ENCODE measurements at regions not wholly inside any gene's neighbourhood (a gene's known extent, or its start where the extent isn't known, plus 50 kb on each side); places are given as distances from the start of the nearest gene placed in this dataset.

DNA sequence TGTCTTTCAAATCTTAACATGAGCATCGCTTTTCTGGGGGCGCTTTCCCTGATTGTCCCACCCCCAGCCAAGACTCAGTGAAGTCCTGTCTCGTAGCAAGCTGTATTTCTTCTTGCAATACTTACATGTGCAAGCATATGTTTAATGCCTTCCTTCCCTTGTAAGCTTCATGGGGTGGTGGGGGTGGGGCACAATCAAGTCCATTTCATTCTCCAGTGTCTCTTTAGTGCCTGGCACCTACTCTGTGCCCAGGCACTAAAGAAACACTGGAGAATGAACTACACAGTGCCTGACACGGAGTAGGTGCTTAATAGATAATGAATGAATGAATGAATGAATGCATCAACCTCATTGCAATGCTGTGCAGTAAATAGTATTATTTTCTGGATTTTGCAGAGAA, 143.1 kb downstream of the PLPP3 start:
- H2AFZ ChIP-seq (ENCODE audit: low read length): no peak overlapping the region
- no peaks in the 10 kb centered on the region for H3K27me3 ChIP-seq (ENCODE audit: insufficient read depth, low read length)
- H3K4me3 ChIP-seq (ENCODE audit: low read depth, low read length, poor library complexity, severe bottlenecking): no peak overlapping the region
- H3K79me2 ChIP-seq (ENCODE audit: insufficient read depth, low read length): no peaks in the 10 kb centered on the region
- H3F3A ChIP-seq (ENCODE audit: insufficient read depth, low read length): no peaks in the 10 kb centered on the region
- H3K9ac ChIP-seq (ENCODE audit: low read length): no peak overlapping the region
- H3K9me2 ChIP-seq (ENCODE audit: low read depth, low read length): no peaks in the 10 kb centered on the region
- no peak overlapping the region for H3K27ac ChIP-seq (ENCODE audit: low read depth, low read length, poor library complexity, severe bottlenecking)
- H3K36me3 ChIP-seq (ENCODE audit: insufficient read depth, low read length): no peaks in the 10 kb centered on the region
- H3K4me2 ChIP-seq (ENCODE audit: low read length): no peak overlapping the region
- H4K20me1 ChIP-seq (ENCODE audit: insufficient read depth, low read length): no peaks in the 10 kb centered on the region
- no peaks in the 10 kb centered on the region for H3K9me3 ChIP-seq (ENCODE audit: low read length)
- no peaks in the 10 kb centered on the region for H3K4me1 ChIP-seq (ENCODE audit: insufficient read depth, low read length, severe bottlenecking)
- TF ChIP-seq, protein P1, sequence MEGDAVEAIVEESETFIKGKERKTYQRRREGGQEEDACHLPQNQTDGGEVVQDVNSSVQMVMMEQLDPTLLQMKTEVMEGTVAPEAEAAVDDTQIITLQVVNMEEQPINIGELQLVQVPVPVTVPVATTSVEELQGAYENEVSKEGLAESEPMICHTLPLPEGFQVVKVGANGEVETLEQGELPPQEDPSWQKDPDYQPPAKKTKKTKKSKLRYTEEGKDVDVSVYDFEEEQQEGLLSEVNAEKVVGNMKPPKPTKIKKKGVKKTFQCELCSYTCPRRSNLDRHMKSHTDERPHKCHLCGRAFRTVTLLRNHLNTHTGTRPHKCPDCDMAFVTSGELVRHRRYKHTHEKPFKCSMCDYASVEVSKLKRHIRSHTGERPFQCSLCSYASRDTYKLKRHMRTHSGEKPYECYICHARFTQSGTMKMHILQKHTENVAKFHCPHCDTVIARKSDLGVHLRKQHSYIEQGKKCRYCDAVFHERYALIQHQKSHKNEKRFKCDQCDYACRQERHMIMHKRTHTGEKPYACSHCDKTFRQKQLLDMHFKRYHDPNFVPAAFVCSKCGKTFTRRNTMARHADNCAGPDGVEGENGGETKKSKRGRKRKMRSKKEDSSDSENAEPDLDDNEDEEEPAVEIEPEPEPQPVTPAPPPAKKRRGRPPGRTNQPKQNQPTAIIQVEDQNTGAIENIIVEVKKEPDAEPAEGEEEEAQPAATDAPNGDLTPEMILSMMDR (IDR thresholded peaks at IDR 0.05; ENCODE audit: low read length): no peak
- TF ChIP-seq EZH2 (IDR thresholded peaks at IDR 0.05; ENCODE audit: borderline replicate concordance, low read length): no peak

DNA sequence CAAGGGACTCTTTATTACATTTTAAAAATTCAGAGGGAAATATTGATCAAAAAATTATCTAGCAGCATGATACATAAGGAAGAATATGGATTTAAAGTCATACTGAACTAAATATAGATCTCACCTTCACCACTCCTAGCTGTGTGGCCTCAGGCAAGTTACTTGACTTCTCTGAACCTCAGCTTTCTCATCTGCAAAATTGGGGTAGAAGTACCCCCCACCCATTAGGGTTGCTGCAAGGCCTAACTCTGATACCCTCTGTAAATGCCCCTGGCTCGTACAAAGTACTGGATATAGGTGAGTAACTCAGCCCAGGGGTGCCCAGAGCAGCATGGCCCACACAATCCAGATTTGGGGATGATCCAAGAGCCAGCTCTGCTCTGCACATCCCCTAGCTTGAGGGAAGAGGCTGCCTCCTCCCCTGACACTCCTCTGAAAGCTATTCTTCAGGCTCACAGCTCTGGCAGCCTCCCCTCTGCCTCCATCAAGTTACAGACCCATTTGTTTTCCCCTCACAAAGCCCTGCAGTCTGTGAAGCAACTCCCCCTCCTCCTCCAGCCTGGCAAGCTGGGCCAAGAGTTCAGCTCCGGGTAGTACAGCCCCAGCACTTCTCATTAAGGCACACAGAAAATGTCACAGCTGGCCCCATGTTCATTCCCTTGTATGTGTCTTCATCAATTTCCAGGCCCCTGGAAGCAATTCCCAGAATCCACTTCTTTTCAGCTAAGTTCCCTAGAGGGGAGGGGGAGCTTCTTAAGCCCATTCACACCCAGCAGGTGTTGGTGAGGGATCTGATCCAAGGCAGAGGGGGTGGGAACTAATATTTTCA, 143.7 kb downstream of the PLPP3 start:
- Histone ChIP-seq H2AFZ (ENCODE audit: low read length) (no peak overlapping the region), H3K27ac (ENCODE audit: low read depth, low read length, poor library complexity, severe bottlenecking) (no peak overlapping the region), H3F3A (ENCODE audit: insufficient read depth, low read length) (no peaks in the 10 kb centered on the region), H3K4me1 (ENCODE audit: insufficient read depth, low read length, severe bottlenecking) (no peaks in the 10 kb centered on the region), H3K4me2 (ENCODE audit: low read length) (no peak overlapping the region), H3K36me3 (ENCODE audit: insufficient read depth, low read length) (no peaks in the 10 kb centered on the region), H3K4me3 (ENCODE audit: low read depth, low read length, poor library complexity, severe bottlenecking) (no peak overlapping the region), H4K20me1 (ENCODE audit: insufficient read depth, low read length) (no peaks in the 10 kb centered on the region), H3K9me3 (ENCODE audit: low read length) (no peaks in the 10 kb centered on the region), H3K9me2 (ENCODE audit: low read depth, low read length) (no peaks in the 10 kb centered on the region), H3K79me2 (ENCODE audit: insufficient read depth, low read length) (no peaks in the 10 kb centered on the region), H3K27me3 (ENCODE audit: insufficient read depth, low read length) (no peaks in the 10 kb centered on the region), H3K9ac (ENCODE audit: low read length) (no peak overlapping the region)
- TF ChIP-seq, protein P1 (IDR thresholded peaks at IDR 0.05; ENCODE audit: low read length): no peak
- TF ChIP-seq EZH2 (IDR thresholded peaks at IDR 0.05; ENCODE audit: borderline replicate concordance, low read length): no peak

- no peak for TF ChIP-seq EZH2 (IDR thresholded peaks at IDR 0.05; ENCODE audit: borderline replicate concordance, low read length)
- TF ChIP-seq, protein P1 (IDR thresholded peaks at IDR 0.05; ENCODE audit: low read length): no peak
- Histone ChIP-seq H3K9ac (ENCODE audit: low read length) (no peak overlapping the region), H3K4me3 (ENCODE audit: low read depth, low read length, poor library complexity, severe bottlenecking) (no peak overlapping the region), H3K9me3 (ENCODE audit: low read length) (no peaks in the 10 kb centered on the region), H3F3A (ENCODE audit: insufficient read depth, low read length) (no peaks in the 10 kb centered on the region), H3K4me2 (ENCODE audit: low read length) (no peak overlapping the region), H3K36me3 (ENCODE audit: insufficient read depth, low read length) (no peaks in the 10 kb centered on the region), H3K79me2 (ENCODE audit: insufficient read depth, low read length) (no peaks in the 10 kb centered on the region), H3K27ac (ENCODE audit: low read depth, low read length, poor library complexity, severe bottlenecking) (no peak overlapping the region), H2AFZ (ENCODE audit: low read length) (no peak overlapping the region), H4K20me1 (ENCODE audit: insufficient read depth, low read length) (no peaks in the 10 kb centered on the region), H3K4me1 (ENCODE audit: insufficient read depth, low read length, severe bottlenecking) (no peaks in the 10 kb centered on the region), H3K9me2 (ENCODE audit: low read depth, low read length) (no peaks in the 10 kb centered on the region), H3K27me3 (ENCODE audit: insufficient read depth, low read length) (no peaks in the 10 kb centered on the region)
These were observed 144.6 kb downstream of the PLPP3 start for GRCh38 chr1:56434740-56435139.
